ENCODE measurements at regions not wholly inside any gene's neighbourhood (a gene's known extent, or its start where the extent isn't known, plus 50 kb on each side); places are given as distances from the start of the nearest gene placed in this dataset.

DNA sequence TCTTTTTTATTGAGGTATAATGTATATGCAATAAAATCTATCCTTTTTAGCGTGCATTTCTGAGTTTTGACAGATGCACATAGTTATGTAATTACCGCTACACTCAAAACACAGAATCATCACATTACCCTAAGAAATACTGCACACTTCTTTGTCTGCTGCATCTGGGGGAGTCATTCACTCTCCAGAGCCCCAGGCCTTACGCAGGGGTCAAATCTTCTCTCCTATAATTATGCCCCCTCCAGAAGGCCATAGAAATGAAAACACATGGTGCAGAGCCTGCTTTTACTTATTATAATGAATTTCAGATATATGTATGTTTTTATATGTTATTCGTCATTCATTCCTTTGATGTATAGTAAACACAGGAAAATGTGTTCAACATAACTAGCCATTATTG, 296.5 kb upstream of the TMEM132C start:
- TF ChIP-seq EZH2 (IDR thresholded peaks at IDR 0.05; ENCODE audit: insufficient read depth, poor library complexity, severe bottlenecking): no peak
- no peak for TF ChIP-seq EZH2phosphoT487 (IDR thresholded peaks at IDR 0.05; ENCODE audit: insufficient read depth, low read depth)

Measured in GM23248 (cell line).